GM21526 (cell line): ENCODE measurements at regions not wholly inside any gene's neighbourhood (a gene's known extent, or its start where the extent isn't known, plus 50 kb on each side); places are given as distances from the start of the nearest gene placed in this dataset.

ENCODE experiments used
- ATAC-seq: cut with Tn5 transposase; IDR thresholded peaks from one replicate; pipeline ENCODE4 v1.9.1; 2021; ENCODE audit warnings: moderate library complexity; ENCODE audit not compliant: unreplicated experiment, low FRiP score

GRCh38 chr2:217396165-217396564, 536.3 kb upstream of the TNP1 start:
- ATAC-seq: no peak

DNA sequence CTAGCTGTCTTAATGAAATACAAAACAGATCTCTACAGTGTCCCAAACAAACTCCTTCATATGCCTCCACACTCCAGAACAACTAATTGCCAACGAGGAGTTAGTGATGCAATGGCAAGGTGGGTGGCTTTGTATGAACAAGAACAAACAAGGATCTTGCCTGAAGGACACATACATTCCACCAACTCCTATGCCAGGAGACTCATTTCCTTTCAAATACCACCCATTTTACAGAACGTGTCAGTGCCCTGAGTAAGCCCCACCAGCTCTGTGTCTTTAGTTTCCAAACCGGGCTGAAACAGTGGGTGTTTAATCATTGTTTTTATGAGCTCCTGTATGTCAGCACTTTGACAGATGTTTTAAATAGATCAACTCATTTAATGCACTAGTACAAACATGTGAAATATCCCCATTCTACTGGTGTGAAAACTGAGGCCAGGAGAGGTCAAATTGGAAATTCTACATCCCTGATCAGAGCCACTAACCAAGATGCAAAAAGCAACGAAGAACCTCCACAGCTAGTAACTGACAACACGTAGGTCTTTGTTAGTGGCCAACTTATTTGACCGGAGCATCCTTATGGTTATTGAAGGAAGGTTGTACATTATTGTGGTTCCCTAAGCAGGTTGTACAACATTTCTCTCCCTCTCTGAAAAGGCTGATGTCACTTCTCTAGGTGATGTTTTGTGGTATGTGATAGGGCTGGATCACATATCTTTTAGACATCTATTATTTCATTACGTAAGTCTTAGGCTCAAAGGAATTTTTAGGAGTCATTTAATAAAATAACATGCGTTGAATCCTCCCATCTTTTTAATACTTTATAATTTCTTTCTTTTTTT, 534.9 kb upstream of the TNP1 start:
- ATAC-seq: no peak

DNA sequence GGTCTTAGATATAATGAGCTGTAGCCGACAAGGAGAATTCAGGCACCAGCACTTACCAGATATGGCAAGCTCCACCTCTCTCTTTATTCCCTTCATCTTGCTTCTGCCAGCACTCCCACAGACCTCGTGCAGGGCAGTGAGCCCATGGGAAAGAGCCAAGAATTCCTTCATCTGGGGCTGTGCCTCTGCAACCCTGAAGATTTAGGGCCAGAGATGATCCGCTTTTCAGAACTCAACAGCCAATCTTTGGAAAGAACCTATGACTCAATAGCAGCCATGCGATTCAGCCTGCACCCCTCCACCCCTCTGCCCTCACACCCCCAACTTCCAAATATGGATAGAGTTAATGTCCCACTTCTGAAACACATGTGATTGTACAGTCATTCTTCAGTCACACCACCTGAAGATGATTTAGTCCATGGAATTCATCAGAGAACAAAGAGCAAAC, 533.7 kb upstream of the TNP1 start:
- ATAC-seq: no peak

GRCh38 chr2:217392930-217393584, 533.2 kb upstream of the TNP1 start:
- ATAC-seq: no peak

DNA sequence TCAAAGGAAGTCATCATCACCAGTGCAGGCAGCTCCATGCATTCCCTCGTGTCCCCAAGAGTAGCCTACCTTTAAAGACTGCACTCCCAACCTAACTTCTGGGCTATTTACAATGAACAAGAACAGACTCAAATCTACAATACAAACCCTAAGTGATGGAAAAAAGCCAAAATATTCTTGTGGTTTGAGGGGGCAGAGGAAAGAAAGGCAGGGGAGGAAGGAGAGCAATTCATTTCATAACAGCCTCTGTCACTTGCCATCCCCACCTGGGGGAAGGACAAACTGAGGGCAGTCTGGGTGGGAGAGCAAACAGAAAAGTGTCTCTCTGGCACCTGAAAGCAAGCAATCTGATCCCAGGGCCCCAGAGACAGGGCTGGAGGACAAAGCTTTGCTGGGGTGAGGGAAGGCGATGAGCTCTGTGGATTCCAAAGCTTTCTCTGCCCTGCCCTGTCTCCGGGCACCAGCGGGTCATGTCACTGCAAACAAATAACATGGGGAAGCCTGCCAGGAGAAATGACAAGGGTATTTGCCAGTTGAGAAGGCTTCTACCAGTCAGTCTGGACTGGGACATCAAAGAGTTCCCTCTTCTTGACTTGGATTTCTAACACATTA, 528.0 kb upstream of the TNP1 start:
- ATAC-seq: no peak

DNA sequence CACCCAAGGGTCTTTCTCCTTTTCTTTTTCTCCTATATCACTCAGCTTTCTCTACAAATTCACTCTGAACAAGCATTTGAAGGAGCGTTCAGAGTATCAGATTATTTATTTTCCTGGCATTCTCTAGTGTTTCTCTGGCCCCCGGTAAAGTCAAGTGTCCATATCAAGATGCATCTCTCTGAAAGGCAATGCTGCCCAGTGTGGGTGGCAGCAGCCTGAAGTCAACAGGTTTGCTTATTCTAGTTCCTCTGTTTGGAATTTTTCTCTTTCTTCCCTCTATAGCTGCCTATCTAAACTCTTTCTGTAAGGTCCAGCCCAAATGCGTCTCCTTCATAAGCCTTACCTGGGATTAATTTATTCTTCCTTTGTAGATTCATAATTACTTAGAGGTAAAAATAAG, 526.2 kb upstream of the TNP1 start:
- no peak for ATAC-seq

- ATAC-seq: no peak
Observed at GRCh38 chr2:217383620-217384019, 523.8 kb upstream of the TNP1 start.

DNA sequence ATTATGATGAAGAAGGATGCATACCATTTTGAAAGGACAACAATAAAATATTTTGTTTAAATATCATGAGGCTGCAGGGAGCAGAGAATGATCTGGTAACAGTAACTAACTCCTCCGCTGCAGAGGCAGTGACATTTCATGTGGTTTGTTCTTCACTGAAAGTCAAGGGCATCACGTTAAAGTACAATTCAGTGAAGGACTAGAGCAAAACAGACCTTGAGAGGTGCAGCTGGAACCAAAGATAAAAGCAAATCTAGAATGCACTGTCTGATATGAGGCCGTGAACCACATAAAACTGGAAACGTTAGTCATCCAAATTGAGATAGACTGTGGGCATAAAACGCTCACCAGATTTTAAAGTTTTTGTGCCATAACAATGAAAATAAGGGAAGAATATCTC, 522.9 kb upstream of the TNP1 start:
- ATAC-seq: no peak

GRCh38 chr2:217379807-217380206, 519.9 kb upstream of the TNP1 start:
- no peak for ATAC-seq

DNA sequence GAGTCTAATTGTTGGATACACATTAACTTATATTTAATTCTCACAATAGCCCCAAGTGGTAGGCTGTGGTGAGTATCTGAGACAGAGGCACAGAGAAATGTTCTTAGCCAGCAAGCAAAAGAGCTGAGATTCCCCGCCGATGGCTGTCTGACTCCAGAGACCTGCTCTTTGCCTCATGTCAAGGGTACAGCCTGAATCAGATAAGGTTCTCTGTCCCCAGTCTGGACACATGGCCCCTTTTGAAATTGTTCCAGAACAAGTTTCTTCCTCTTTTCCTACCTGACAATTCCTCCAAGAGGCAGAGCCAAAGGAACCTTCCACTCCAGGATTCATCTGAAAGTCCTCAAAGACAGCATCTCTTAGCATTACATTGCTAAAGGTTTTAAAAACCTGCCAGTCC, 512.9 kb upstream of the TNP1 start:
- ATAC-seq: no peak

GRCh38 chr2:217371781-217372213, 511.9 kb upstream of the TNP1 start:
- no peak for ATAC-seq

DNA sequence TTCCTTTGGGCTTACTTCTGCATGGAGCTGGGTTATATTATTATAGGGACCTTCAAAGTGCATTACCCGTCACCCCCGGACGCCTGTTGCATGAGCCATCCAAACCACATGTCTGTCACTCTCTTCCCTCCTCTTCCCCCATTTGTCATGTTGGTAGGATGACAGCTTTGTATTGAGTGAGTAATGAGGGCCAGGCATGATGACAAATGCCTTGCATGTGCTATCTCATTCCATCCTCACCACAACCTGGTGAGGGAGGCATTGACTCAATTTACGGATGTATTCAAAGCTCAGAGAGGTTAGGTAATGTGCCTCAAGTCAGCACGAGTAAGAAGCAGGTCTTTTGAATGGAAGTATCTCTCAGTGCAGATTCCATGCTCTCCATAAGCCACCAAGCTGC, 510.5 kb upstream of the TNP1 start:
- no peak for ATAC-seq

GRCh38 chr2:217367464-217367863, 507.6 kb upstream of the TNP1 start:
- no peak for ATAC-seq

DNA sequence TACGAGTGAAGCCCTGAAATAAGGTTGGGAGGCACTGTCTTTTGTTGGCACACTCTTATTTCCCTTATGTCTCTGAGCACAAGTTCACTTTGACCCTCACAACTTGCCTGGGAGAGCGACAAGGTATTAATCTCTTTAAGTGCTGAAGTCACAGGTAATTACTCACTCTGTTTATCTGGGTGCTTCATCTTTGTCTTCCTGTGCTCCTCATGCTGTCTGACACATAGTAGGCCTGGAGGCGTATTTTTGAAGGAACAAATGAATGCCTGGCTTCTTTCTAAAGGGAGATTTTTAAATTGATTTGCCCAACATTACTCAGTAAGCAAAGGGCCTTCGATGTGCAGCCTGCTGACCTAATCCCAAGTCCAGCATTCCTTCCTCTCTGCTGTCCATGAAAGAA, 507.1 kb upstream of the TNP1 start:
- ATAC-seq: no peak

GRCh38 chr2:217366266-217366895, 506.5 kb upstream of the TNP1 start:
- no peak for ATAC-seq

DNA sequence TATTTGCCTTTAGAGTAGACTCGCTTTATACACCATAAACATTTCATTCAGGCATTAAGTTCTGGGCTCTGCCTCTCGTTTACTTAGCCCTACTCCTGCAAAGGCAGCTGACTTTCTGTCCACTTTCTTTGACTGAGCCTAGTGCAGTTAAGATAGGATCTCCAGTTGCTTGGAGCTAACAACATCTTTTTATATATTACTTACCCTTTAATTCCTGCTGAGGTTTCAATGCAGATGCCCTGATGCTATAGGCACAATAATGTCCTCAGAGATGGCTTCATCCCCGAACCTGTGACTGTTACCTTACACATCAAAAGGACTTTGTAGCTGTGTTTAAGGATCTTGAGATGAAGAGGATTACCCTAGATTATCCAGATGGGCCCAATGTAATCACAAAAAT, 505.8 kb upstream of the TNP1 start:
- ATAC-seq: no peak

- ATAC-seq: no peak
Observed at GRCh38 chr2:217364224-217364623, 504.4 kb upstream of the TNP1 start.

DNA sequence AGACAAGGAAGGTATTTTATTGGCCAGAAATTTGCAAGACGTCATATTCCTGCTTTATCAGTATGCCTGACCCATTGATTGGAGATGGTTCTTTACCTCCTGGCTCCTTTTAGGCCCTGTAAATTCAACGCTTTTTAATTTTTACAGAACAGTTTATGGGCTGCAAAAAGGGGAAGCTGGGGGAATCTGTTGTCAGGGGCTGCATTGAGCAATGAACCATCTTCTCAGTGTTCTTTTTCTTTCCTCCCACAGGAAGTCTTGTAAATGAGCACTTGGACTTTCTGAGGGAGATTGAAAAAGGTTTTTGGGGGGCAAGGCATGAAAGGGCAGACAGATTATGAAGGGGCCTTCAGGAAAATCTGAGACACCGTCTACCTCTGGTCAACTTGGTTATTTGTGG, 503.6 kb upstream of the TNP1 start:
- ATAC-seq: no peak

DNA sequence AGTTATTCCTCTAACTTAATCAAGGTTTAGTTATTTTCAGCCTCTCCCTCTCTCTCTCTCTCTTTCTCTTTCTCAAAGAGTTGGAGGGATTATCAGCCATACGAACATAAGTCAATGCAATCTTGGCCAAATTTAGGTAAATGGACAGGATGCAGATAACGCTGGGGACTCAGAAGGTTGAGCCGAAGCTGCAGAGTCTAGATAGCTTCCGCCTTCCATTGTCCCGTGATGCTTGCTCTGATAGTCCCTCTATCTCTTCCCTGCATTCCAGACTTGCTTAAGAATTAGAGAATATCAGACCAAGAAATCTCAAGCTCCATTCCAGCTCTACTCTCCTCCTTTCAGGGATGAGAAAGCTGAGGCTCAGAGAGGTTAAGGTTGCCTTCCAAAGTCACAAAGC, 502.8 kb upstream of the TNP1 start:
- no peak for ATAC-seq

- ATAC-seq: no peak
Observed at GRCh38 chr2:217362286-217362685, 502.4 kb upstream of the TNP1 start.

GRCh38 chr2:217361483-217361880, 501.6 kb upstream of the TNP1 start:
- ATAC-seq: no peak
